NB4 (cell line): ENCODE measurements at regions not wholly inside any gene's neighbourhood (a gene's known extent, or its start where the extent isn't known, plus 50 kb on each side); places are given as distances from the start of the nearest gene placed in this dataset.

Experiments
- DNase-seq: peaks from one replicate; pipeline ENCODE4 v3.0.0; 2010; ENCODE audit warnings: low read depth
- H3K4me3 ChIP-seq: one replicate; pipeline ENCODE4 v1.5.1; 2011; ENCODE audit warnings: mild to moderate bottlenecking, low read depth, low read length, moderate library complexity
- MYC ChIP-seq: IDR thresholded peaks from 2 replicates; pipeline ENCODE4 v1.6.1; 2011; ENCODE audit warnings: low read depth, low read length
- POLR2A ChIP-seq: IDR thresholded peaks from 2 replicates; pipeline ENCODE4 v1.6.1; 2011; ENCODE audit warnings: mild to moderate bottlenecking; ENCODE audit not compliant: insufficient read length; ENCODE audit errors: extremely low read depth
- TF ChIP-seq, protein P1 (sequence below): IDR thresholded peaks from 2 replicates; pipeline ENCODE4 v1.6.1; 2011; ENCODE audit warnings: low read depth, low read length
- TF ChIP-seq, protein P2 (sequence below): IDR thresholded peaks from one replicate; pipeline ENCODE4 v1.5.1; 2012; ENCODE audit warnings: low read depth, low read length

DNA sequence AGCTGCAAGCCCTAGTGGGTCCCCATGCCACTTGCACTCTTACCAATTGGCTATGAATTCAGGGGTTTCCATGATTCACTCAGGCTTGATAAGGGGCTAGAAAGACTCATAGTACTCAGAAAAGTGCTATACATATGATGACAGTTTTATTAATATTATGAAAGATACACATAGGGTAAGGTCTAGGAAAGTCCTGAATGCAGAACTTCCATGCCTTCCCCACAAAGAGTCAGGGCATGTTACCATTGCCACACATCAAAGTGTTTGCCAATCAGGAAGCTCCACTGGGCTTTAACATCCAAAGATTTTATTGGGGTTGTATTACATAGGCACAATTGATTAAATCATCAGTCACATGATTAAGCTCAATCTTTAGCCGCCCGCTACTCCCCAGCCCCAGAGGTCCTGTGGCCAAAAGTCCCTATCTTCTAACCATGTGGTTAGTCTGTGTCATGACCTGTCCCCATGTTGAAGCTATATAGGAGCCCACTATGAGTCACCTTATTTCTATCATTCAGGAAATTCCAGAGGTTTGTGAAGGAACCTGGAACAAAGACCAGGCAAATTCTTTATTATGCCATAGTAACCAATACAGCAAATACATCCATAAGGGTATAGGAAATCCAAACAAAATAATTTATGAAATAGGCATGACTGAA, 635.6 kb downstream of the STPG2 start:
- TF ChIP-seq, protein P1, sequence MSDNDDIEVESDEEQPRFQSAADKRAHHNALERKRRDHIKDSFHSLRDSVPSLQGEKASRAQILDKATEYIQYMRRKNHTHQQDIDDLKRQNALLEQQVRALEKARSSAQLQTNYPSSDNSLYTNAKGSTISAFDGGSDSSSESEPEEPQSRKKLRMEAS, result no peak
- no peak for TF ChIP-seq POLR2A
- no peak for TF ChIP-seq MYC
- TF ChIP-seq, protein P2, sequence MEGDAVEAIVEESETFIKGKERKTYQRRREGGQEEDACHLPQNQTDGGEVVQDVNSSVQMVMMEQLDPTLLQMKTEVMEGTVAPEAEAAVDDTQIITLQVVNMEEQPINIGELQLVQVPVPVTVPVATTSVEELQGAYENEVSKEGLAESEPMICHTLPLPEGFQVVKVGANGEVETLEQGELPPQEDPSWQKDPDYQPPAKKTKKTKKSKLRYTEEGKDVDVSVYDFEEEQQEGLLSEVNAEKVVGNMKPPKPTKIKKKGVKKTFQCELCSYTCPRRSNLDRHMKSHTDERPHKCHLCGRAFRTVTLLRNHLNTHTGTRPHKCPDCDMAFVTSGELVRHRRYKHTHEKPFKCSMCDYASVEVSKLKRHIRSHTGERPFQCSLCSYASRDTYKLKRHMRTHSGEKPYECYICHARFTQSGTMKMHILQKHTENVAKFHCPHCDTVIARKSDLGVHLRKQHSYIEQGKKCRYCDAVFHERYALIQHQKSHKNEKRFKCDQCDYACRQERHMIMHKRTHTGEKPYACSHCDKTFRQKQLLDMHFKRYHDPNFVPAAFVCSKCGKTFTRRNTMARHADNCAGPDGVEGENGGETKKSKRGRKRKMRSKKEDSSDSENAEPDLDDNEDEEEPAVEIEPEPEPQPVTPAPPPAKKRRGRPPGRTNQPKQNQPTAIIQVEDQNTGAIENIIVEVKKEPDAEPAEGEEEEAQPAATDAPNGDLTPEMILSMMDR, result no peak
- DNase-seq, result no peak
- H3K4me3 ChIP-seq, result no peak overlapping the region
